GM23338 (cell line): ENCODE measurements at regions not wholly inside any gene's neighbourhood (a gene's known extent, or its start where the extent isn't known, plus 50 kb on each side); places are given as distances from the start of the nearest gene placed in this dataset.
A peak's percentile ranks its signal among the peaks of the same experiment; 100 is the strongest.

Experiments
- ATAC-seq: fragments of 200-7000 bp; cut with Tn5 transposase; 3 replicates; pipeline ENCODE4 v1.9.1; 2020
- DNase-seq: peaks from one replicate; pipeline ENCODE4 v3.0.0-alpha.2; 2015; ENCODE audit warnings: low spot score
- H2AFZ ChIP-seq: fragments of 200-600 bp; sonication (generic); 2 replicates; pipeline ENCODE4 v1.8.0; 2016; ENCODE audit warnings: antibody characterized with exemption, mild to moderate bottlenecking, moderate library complexity
- H3F3A ChIP-seq: fragments of 200-600 bp; sonication (generic); replicated peaks from 2 replicates; pipeline ENCODE4 v1.8.0; 2017; ENCODE audit warnings: antibody characterized with exemption, mixed run types, low read depth
- H3K27ac ChIP-seq: fragments of 200-600 bp; sonication (generic); 2 replicates; pipeline ENCODE4 v1.6.1; 2016; ENCODE audit warnings: low read depth
- H3K27me3 ChIP-seq: fragments of 200-600 bp; sonication (generic); 2 replicates; pipeline ENCODE4 v1.8.0; 2016; ENCODE audit warnings: mild to moderate bottlenecking, mixed run types, moderate library complexity; ENCODE audit not compliant: insufficient read depth
- H3K36me3 ChIP-seq: fragments of 200-600 bp; sonication (generic); 2 replicates; pipeline ENCODE4 v1.8.0; 2016; ENCODE audit warnings: mild to moderate bottlenecking; ENCODE audit not compliant: insufficient read depth
- H3K4me1 ChIP-seq: fragments of 200-600 bp; sonication (generic); 2 replicates; pipeline ENCODE4 v1.8.0; 2016; ENCODE audit warnings: mild to moderate bottlenecking, moderate library complexity; ENCODE audit not compliant: insufficient read depth
- H3K4me2 ChIP-seq: fragments of 200-600 bp; sonication (generic); 2 replicates; pipeline ENCODE4 v1.7.1; 2017; ENCODE audit warnings: mixed run types
- H3K4me3 ChIP-seq: fragments of 200-600 bp; sonication (generic); 2 replicates; pipeline ENCODE4 v1.6.1; 2016; ENCODE audit warnings: mixed run types
- H3K79me2 ChIP-seq: fragments of 200-600 bp; sonication (generic); replicated peaks from 2 replicates; pipeline ENCODE4 v1.8.0; 2017; ENCODE audit warnings: mild to moderate bottlenecking; ENCODE audit not compliant: insufficient read depth
- H3K9me2 ChIP-seq: fragments of 200-600 bp; sonication (generic); 2 replicates; pipeline ENCODE4 v1.8.0; 2017; ENCODE audit not compliant: insufficient read depth
- H4K20me1 ChIP-seq: fragments of 200-600 bp; sonication (generic); replicated peaks from 2 replicates; pipeline ENCODE4 v1.8.0; 2017; ENCODE audit warnings: mild to moderate bottlenecking; ENCODE audit not compliant: insufficient read depth
- H3K27ac Mint-ChIP-seq: 2 replicates; pipeline ENCODE4 v1.8.0; 2020; ENCODE audit warnings: inconsistent platforms, mild to moderate bottlenecking, moderate library complexity, mixed read lengths
- H3K27me3 Mint-ChIP-seq: 3 replicates; pipeline ENCODE4 v1.8.0; 2022; ENCODE audit warnings: low read depth, mild to moderate bottlenecking, moderate library complexity, mixed read lengths, inconsistent platforms; ENCODE audit not compliant: insufficient read depth, poor library complexity
- H3K36me3 Mint-ChIP-seq: 3 replicates; pipeline ENCODE4 v1.8.0; 2021; ENCODE audit warnings: low read depth, mild to moderate bottlenecking, inconsistent platforms, moderate library complexity, mixed read lengths
- H3K4me1 Mint-ChIP-seq: 3 replicates; pipeline ENCODE4 v1.8.0; 2020; ENCODE audit warnings: mild to moderate bottlenecking, inconsistent platforms, mixed read lengths
- H3K4me3 Mint-ChIP-seq: 3 replicates; pipeline ENCODE4 v1.8.0; 2021; ENCODE audit warnings: moderate library complexity, mild to moderate bottlenecking, inconsistent platforms, mixed read lengths
- H3K9me3 Mint-ChIP-seq: 3 replicates; pipeline ENCODE4 v1.8.0; 2020; ENCODE audit warnings: moderate library complexity, mild to moderate bottlenecking, inconsistent platforms, mixed read lengths
- EZH2 ChIP-seq: fragments of 200-600 bp; sonication (generic); IDR thresholded peaks from one replicate; pipeline ENCODE4 v1.8.0; 2017; ENCODE audit warnings: antibody characterized with exemption, mild to moderate bottlenecking, low read depth; ENCODE audit not compliant: unreplicated experiment
- EZH2phosphoT487 ChIP-seq: fragments of 200-600 bp; sonication (generic); IDR thresholded peaks from one replicate; pipeline ENCODE4 v1.8.1; 2018; ENCODE audit warnings: antibody characterized with exemption; ENCODE audit not compliant: unreplicated experiment
- NANOG ChIP-seq: IDR thresholded peaks from 2 replicates; pipeline ENCODE4 v1.6.1; 2016; ENCODE audit warnings: antibody characterized with exemption, borderline replicate concordance
- POLR2AphosphoS5 ChIP-seq: IDR thresholded peaks from 2 replicates; pipeline ENCODE4 v1.6.1; 2016; ENCODE audit warnings: antibody characterized with exemption, low read depth
- STAT1 ChIP-seq: IDR thresholded peaks from one replicate; pipeline ENCODE4 v1.6.1; 2016; ENCODE audit warnings: antibody characterized with exemption; ENCODE audit not compliant: unreplicated experiment
- ZNF331 ChIP-seq: fragments of 250-450 bp; sonication (Bioruptor Pico); IDR thresholded peaks from 2 replicates; pipeline ENCODE4 v1.5.0; 2020; ENCODE audit warnings: low read depth, mild to moderate bottlenecking, moderate library complexity
- TF ChIP-seq, protein P1 (sequence below), 2 experiments: fragments of 200-600 bp in 1 of 2; sonication (generic) in 1 of 2; conservative IDR thresholded peaks; 2 replicates each; pipeline versions ENCODE4 v1.5.1 to v1.6.1; 2016 to 2017; ENCODE audit warnings: antibody characterized with exemption in 2 of 2, low read depth in 2 of 2, mild to moderate bottlenecking in 2 of 2, moderate library complexity in 1 of 2

DNA sequence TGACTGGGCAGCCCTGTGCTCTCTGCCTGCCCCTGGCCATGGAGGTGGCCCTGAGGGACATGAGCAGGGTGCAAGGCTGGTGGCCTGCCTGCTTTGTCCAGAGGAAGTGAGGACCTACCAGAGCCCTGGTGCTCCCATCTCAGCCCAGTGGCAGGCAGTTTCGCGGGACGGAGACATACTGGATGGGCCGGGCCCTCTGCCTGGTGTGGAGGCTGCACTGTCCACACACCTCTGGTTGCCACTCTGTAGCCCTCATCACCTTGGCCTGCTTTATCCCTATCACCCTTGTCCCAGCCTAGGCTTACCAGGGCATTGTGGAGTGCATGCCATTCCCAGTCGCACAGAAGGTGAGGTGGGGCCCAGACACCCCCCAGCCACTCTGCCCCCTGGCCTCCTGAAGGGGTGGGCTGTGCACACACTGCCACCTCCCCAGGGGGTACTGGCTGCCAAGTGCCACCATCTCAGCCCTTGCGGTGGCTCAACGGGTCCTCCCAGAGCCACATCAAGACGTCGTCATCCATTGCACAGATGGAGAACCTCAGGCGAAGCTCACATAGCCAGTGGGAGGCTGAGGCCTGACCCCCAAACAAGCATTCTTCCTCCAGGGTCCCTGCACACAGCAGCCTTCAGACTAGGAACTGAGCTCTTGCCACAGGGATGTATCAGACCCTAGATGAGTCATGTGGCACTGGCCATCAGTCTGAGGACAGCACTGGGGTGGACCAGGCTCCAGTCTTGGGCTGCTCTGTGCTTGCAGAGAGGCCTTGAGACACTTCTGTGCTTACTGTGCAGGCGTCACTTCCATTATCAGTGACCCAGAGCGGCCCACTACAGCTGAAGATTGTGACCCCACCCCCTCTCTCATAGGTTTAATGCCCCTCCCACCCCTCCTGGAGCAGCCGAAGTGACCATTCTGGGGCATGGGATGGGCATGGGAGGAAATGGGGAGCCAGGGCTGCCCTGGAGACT is 176.1 kb downstream of the IGLL1 start (continued):
- TF ChIP-seq, protein P1, sequence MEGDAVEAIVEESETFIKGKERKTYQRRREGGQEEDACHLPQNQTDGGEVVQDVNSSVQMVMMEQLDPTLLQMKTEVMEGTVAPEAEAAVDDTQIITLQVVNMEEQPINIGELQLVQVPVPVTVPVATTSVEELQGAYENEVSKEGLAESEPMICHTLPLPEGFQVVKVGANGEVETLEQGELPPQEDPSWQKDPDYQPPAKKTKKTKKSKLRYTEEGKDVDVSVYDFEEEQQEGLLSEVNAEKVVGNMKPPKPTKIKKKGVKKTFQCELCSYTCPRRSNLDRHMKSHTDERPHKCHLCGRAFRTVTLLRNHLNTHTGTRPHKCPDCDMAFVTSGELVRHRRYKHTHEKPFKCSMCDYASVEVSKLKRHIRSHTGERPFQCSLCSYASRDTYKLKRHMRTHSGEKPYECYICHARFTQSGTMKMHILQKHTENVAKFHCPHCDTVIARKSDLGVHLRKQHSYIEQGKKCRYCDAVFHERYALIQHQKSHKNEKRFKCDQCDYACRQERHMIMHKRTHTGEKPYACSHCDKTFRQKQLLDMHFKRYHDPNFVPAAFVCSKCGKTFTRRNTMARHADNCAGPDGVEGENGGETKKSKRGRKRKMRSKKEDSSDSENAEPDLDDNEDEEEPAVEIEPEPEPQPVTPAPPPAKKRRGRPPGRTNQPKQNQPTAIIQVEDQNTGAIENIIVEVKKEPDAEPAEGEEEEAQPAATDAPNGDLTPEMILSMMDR (conservative IDR thresholded peaks at IDR 0.05; ENCODE audit: low read depth in 2 of 2): no peak
- TF ChIP-seq STAT1 (no peak), ZNF331 (CRISPR knock-in tag) (no peak), EZH2phosphoT487 (no peak), NANOG (no peak), EZH2 (no peak), POLR2AphosphoS5 (no peak)

DNA sequence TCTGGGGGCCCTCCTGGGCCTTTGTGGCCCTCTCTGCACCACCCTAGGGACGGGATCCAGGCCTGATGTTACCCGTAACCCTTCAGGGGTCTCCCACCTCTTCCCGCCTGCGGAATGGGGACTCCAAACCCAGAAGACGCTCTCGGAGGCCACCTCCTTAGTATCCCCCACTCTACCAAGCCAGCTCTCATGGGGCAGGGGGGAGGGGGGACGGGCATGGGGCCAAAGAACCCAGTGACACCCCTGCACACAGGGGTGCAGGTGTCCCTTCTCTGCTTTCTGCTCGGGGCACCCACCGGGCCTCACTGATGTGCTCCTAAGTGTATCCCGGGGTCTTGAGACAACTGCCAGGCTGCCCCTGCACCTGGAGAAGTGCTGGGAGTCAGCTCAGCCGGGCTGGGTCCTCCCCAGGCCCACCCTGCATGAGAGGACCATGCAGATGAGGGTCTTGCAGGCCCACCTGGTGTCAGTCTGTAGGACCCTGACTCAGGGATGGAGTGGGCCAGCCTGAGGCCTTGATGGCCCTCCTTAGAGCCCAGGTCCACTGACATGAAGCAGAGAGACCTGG is 176.9 kb downstream of the IGLL1 start:
- Mint-ChIP-seq H3K9me3 (no peaks in the 10 kb centered on the region), H3K4me3 (peak overlapping the region; percentile 61), H3K36me3 (no peaks in the 10 kb centered on the region), H3K27ac (no peak overlapping the region), H3K27me3 (peaks cover 15% of the 10 kb centered on the region), H3K4me1 (peaks cover 12% of the 10 kb centered on the region)
- Histone ChIP-seq H3K4me1 (peaks cover 10% of the 10 kb centered on the region), H3F3A (no peaks in the 10 kb centered on the region), H3K4me3 (peak overlapping the region; percentile 54), H4K20me1 (no peaks in the 10 kb centered on the region), H3K4me2 (peak overlapping the region; percentile 80), H3K79me2 (no peaks in the 10 kb centered on the region), H3K27me3 (no peaks in the 10 kb centered on the region), H3K27ac (no peak overlapping the region), H3K36me3 (no peaks in the 10 kb centered on the region), H2AFZ (peak overlapping the region; percentile 87; the same call in 1 of the 2 replicates), H3K9me2 (no peaks in the 10 kb centered on the region)
- DNase-seq: no peak
- no peak for TF ChIP-seq EZH2
- TF ChIP-seq, protein P1 (conservative IDR thresholded peaks at IDR 0.05; ENCODE audit: low read depth in 2 of 2): no peak
- ATAC-seq: no peak
